ENCODE measurements at regions not wholly inside any gene's neighbourhood (a gene's known extent, or its start where the extent isn't known, plus 50 kb on each side); places are given as distances from the start of the nearest gene placed in this dataset.

GRCh38 chr2:120999377-121000097, 263.9 kb downstream of the GLI2 start:
- DNase-seq: no peak

GRCh38 chr2:121000804-121001203, 265.1 kb downstream of the GLI2 start:
- DNase-seq: no peak

- no peak for DNase-seq
Measured at GRCh38 chr2:121001641-121002040, 266.0 kb downstream of the GLI2 start.

- DNase-seq: no peak
Measured at GRCh38 chr2:121002597-121002996, 266.9 kb downstream of the GLI2 start.

- DNase-seq: no peak
Measured at GRCh38 chr2:121003391-121003790, 267.7 kb downstream of the GLI2 start.

- DNase-seq: no peak
Measured at GRCh38 chr2:121004359-121004758, 268.7 kb downstream of the GLI2 start.

GRCh38 chr2:121004950-121005349, 269.3 kb downstream of the GLI2 start:
- DNase-seq: no peak

- no peak for DNase-seq
Measured at GRCh38 chr2:121005453-121005852, 269.8 kb downstream of the GLI2 start.

- DNase-seq: no peak
Measured at GRCh38 chr2:121006743-121007489, 271.2 kb downstream of the GLI2 start.

GRCh38 chr2:121007490-121007853, 271.8 kb downstream of the GLI2 start:
- no peak for DNase-seq

- DNase-seq: no peak
Measured at GRCh38 chr2:121008975-121009374, 273.3 kb downstream of the GLI2 start.

GRCh38 chr2:121010998-121011397, 274.0 kb downstream of the TFCP2L1 start:
- no peak for DNase-seq

- no peak for DNase-seq
Measured at GRCh38 chr2:121014876-121015275, 270.1 kb downstream of the TFCP2L1 start.

- DNase-seq: no peak
Measured at GRCh38 chr2:121015971-121016485, 269.0 kb downstream of the TFCP2L1 start.

GRCh38 chr2:121017396-121017795, 267.6 kb downstream of the TFCP2L1 start:
- peak; percentile 9 to 51 (median 21) for DNase-seq

GRCh38 chr2:121018136-121019061, 266.6 kb downstream of the TFCP2L1 start:
- DNase-seq: no peak

- no peak for DNase-seq
Measured at GRCh38 chr2:121019071-121019470, 265.9 kb downstream of the TFCP2L1 start.

- no peak for DNase-seq
Measured at GRCh38 chr2:121019756-121020155, 265.2 kb downstream of the TFCP2L1 start.

- no peak for DNase-seq
Measured at GRCh38 chr2:121021685-121022084, 263.3 kb downstream of the TFCP2L1 start.

- DNase-seq: no peak
Measured at GRCh38 chr2:121028577-121028976, 256.4 kb downstream of the TFCP2L1 start.

- no peak for DNase-seq
Measured at GRCh38 chr2:121030523-121030922, 254.5 kb downstream of the TFCP2L1 start.

GRCh38 chr2:121031568-121032340, 253.2 kb downstream of the TFCP2L1 start:
- DNase-seq: no peak
